Cardiac muscle cell (in vitro differentiated cells and primary cell): ENCODE measurements at regions not wholly inside any gene's neighbourhood (a gene's known extent, or its start where the extent isn't known, plus 50 kb on each side); places are given as distances from the start of the nearest gene placed in this dataset.

Source experiments
- DNase-seq, 2 donors: peaks; one replicate each; pipeline versions ENCODE4 v3.0.0 to v3.0.0-alpha.2; 2010 to 2017; ENCODE audit warnings: low read depth in 1 of 2, low spot score in 1 of 2
- H3K27ac ChIP-seq: fragments of 200-600 bp; sonication (generic); 2 replicates; pipeline ENCODE4 v1.5.1; 2016
- H3K27me3 ChIP-seq: fragments of 200-600 bp; sonication (generic); 2 replicates; pipeline ENCODE4 v1.6.0; 2016; ENCODE audit warnings: control low read depth
- H3K36me3 ChIP-seq: fragments of 200-600 bp; sonication (generic); 2 replicates; pipeline ENCODE4 v1.5.1; 2016; ENCODE audit warnings: control low read depth
- H3K4me1 ChIP-seq: fragments of 200-600 bp; sonication (generic); 2 replicates; pipeline ENCODE4 v1.8.1; 2017; ENCODE audit warnings: low read depth, mild to moderate bottlenecking, mixed run types
- H3K4me3 ChIP-seq: fragments of 200-600 bp; sonication (generic); 2 replicates; pipeline ENCODE4 v1.5.1; 2016; ENCODE audit warnings: mild to moderate bottlenecking
- H3K9me3 ChIP-seq: fragments of 200-600 bp; sonication (generic); 2 replicates; pipeline ENCODE4 v1.5.1; 2017; ENCODE audit warnings: low read depth, mild to moderate bottlenecking, control low read depth
- TF ChIP-seq, protein P1 (sequence below): IDR thresholded peaks from 2 replicates; pipeline ENCODE4 v1.5.1; 2012; ENCODE audit warnings: low read depth, mild to moderate bottlenecking, low read length

GRCh38 chr3:99145031-99145430, 243.5 kb upstream of the DCBLD2 start:
- Histone ChIP-seq H3K4me1 (no peaks in the 10 kb centered on the region), H3K9me3 (no peaks in the 10 kb centered on the region), H3K27me3 (no peaks in the 10 kb centered on the region), H3K27ac (no peak overlapping the region), H3K4me3 (no peak overlapping the region), H3K36me3 (no peaks in the 10 kb centered on the region)
- DNase-seq: no peak
- TF ChIP-seq, protein P1, sequence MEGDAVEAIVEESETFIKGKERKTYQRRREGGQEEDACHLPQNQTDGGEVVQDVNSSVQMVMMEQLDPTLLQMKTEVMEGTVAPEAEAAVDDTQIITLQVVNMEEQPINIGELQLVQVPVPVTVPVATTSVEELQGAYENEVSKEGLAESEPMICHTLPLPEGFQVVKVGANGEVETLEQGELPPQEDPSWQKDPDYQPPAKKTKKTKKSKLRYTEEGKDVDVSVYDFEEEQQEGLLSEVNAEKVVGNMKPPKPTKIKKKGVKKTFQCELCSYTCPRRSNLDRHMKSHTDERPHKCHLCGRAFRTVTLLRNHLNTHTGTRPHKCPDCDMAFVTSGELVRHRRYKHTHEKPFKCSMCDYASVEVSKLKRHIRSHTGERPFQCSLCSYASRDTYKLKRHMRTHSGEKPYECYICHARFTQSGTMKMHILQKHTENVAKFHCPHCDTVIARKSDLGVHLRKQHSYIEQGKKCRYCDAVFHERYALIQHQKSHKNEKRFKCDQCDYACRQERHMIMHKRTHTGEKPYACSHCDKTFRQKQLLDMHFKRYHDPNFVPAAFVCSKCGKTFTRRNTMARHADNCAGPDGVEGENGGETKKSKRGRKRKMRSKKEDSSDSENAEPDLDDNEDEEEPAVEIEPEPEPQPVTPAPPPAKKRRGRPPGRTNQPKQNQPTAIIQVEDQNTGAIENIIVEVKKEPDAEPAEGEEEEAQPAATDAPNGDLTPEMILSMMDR: no peak

DNA sequence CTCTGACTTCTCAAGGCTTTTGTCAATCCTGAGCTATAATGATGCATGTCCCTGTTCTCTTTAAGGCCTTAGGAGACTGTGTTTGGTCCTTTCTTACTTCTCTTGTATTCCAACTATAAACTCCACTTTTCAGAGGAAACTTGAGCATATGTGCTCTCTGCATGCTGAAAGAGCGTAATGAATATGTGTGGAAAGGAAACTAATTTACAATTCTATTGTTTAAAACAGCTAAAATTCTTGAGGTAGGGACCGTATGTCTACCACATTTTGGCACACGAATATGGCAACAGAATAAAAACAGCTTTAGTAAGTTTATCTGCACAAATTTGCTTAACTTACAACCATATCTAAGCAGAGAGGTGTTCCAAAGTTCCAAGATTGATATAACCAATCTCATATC, 242.0 kb upstream of the DCBLD2 start:
- H3K27ac ChIP-seq: no peak overlapping the region
- H3K4me3 ChIP-seq: no peak overlapping the region
- no peak for DNase-seq
- TF ChIP-seq, protein P1: no peak
- H3K27me3 ChIP-seq: no peaks in the 10 kb centered on the region
- H3K4me1 ChIP-seq: no peaks in the 10 kb centered on the region
- no peaks in the 10 kb centered on the region for H3K9me3 ChIP-seq
- no peaks in the 10 kb centered on the region for H3K36me3 ChIP-seq

DNA sequence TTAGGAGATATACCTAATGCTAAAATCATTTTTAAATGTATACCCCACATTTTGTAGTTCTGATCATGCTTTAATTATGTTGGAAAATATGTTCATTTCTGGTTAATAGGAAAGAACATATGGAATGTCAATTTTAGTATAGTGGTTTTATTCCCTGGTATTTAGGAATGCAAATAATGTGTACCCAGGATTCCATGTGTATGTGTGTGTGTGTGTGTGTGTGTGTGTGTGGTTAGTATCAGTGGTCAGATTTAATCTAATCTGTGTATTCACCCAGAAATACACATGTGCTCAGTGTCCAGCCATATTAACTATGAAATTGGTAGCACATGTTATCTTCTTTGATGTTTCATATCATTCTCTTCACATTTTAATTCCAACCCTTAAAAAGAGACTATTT, 233.5 kb upstream of the DCBLD2 start:
- TF ChIP-seq, protein P1: no peak
- no peak for DNase-seq

DNA sequence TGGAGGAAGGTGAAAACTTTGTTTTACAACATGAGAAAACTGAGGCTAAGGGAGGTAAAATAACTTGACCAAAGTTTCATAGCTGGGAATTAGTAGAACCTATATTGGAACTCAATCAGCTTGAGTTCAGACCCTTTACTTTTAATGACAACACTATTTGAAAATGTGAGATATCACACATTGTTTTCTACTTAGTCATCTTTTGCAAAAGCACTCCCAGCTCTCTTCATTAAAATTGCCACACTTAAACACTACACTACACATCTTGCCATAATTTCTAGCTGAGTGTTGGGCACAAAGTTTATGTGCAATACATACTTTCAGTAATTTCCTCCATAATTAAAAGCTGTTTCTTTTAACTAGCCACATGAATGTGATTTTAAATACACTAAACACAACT, 230.4 kb upstream of the DCBLD2 start:
- H3K36me3 ChIP-seq: no peaks in the 10 kb centered on the region
- no peaks in the 10 kb centered on the region for H3K27me3 ChIP-seq
- H3K4me1 ChIP-seq: no peaks in the 10 kb centered on the region
- H3K27ac ChIP-seq: no peak overlapping the region
- TF ChIP-seq, protein P1: no peak
- H3K9me3 ChIP-seq: no peaks in the 10 kb centered on the region
- H3K4me3 ChIP-seq: no peak overlapping the region
- peak in 1 of 2 donors; percentile 64 for DNase-seq

More for the DNA sequence above, 233.5 kb upstream of the DCBLD2 start:
- Histone ChIP-seq H3K4me3 (no peak overlapping the region), H3K27me3 (no peaks in the 10 kb centered on the region), H3K4me1 (no peaks in the 10 kb centered on the region), H3K9me3 (no peaks in the 10 kb centered on the region), H3K36me3 (no peaks in the 10 kb centered on the region), H3K27ac (no peak overlapping the region)

DNA sequence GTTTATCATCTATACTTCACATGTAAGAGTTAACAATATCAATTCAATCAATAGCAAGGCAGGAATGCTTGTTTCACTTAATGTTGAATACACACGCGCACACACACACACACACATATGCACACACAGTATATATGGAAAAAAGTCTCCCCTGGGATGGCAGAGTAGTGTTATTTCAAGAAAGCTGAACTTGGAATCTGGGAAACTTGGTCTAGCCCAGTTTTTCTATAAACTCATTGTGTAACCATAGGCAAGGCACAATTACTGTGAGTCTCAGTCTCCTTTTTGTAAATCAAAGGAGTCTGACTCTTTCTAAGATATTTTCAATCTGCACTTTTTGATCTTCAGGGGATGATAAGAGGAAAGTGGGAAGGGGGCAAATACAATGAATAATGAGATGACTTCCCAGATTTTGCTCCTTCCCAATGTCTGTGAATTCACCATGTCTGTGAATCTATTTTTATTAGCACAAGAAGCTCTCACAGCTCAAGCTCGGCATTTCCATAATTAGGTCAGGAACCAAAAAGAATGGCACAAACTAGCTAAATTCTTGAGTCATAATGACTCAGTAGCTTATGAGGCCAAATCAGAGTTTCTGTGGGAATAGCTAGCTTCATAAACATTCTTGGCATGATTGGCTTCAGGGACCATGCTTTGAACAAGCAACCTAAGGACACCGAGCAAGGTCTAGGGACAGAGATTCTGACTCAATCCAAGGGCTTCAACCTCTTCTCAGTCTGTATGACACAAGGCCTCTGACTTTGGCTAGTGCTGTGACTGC, 227.4 kb upstream of the DCBLD2 start:
- TF ChIP-seq, protein P1: no peak
- DNase-seq: peak in 1 of 2 donors; percentile 93
- Histone ChIP-seq H3K36me3 (no peaks in the 10 kb centered on the region), H3K27me3 (no peaks in the 10 kb centered on the region), H3K27ac (no peak overlapping the region), H3K4me1 (no peaks in the 10 kb centered on the region), H3K4me3 (no peak overlapping the region), H3K9me3 (no peaks in the 10 kb centered on the region)
